Fibroblast of the aortic adventitia (primary cell): ENCODE measurements at regions not wholly inside any gene's neighbourhood (a gene's known extent, or its start where the extent isn't known, plus 50 kb on each side); places are given as distances from the start of the nearest gene placed in this dataset.

Experiments used
- DNase-seq: peaks from one replicate; pipeline ENCODE4 v3.0.0-alpha.2; 2010; ENCODE audit warnings: low read depth
- H3K4me3 ChIP-seq: 2 replicates; pipeline ENCODE4 v1.5.1; 2011; ENCODE audit warnings: low read depth, mild to moderate bottlenecking, control low read depth, low read length, moderate library complexity
- TF ChIP-seq, protein P1 (sequence below): IDR thresholded peaks from 2 replicates; pipeline ENCODE4 v1.5.1; 2011; ENCODE audit warnings: mild to moderate bottlenecking, low read length, control low read depth, inconsistent platforms; ENCODE audit not compliant: insufficient read depth

DNA sequence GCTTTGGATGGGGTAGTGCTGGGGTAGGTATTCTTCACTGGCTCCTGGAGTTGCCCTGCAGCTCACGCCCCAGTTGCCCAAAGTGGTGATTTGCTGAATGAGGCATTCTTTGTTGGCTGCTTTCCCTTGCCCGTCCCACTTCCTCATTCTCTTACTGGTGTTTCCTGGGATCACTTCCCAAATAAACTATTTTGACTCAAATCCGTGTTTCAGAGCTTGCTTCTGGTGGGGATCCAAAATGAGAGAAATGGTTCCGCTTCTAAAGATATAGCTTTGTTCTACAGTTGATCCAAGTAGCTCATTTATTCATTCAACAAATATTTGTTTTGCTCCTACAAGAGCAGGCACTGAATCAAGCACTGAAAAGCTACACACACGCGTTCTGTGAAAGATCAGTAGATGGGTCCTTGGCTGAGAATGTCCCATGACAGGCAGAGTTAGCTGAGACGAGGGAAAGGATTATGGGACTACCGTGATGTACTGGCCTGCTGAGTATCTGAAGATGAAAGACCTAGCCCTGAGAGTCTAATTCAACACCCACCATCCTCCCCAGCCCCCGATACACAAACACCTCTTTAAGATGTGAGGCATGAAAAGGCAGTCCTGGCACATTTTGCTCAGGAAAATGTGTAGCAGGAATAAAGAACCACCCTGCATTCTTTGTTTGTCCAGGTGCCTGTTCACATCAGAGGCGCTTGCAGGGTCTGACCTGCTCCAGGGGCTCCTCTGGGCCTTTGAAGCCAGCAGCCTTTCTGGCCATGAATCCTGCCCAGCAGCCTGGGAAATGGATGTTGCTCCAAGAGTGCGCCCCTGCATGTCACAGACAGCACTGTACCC is 143.1 kb upstream of the RANBP3L start:
- DNase-seq: peak; percentile 88
- peak overlapping the region; percentile 9 for H3K4me3 ChIP-seq
- TF ChIP-seq, protein P1, sequence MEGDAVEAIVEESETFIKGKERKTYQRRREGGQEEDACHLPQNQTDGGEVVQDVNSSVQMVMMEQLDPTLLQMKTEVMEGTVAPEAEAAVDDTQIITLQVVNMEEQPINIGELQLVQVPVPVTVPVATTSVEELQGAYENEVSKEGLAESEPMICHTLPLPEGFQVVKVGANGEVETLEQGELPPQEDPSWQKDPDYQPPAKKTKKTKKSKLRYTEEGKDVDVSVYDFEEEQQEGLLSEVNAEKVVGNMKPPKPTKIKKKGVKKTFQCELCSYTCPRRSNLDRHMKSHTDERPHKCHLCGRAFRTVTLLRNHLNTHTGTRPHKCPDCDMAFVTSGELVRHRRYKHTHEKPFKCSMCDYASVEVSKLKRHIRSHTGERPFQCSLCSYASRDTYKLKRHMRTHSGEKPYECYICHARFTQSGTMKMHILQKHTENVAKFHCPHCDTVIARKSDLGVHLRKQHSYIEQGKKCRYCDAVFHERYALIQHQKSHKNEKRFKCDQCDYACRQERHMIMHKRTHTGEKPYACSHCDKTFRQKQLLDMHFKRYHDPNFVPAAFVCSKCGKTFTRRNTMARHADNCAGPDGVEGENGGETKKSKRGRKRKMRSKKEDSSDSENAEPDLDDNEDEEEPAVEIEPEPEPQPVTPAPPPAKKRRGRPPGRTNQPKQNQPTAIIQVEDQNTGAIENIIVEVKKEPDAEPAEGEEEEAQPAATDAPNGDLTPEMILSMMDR: no peak

DNA sequence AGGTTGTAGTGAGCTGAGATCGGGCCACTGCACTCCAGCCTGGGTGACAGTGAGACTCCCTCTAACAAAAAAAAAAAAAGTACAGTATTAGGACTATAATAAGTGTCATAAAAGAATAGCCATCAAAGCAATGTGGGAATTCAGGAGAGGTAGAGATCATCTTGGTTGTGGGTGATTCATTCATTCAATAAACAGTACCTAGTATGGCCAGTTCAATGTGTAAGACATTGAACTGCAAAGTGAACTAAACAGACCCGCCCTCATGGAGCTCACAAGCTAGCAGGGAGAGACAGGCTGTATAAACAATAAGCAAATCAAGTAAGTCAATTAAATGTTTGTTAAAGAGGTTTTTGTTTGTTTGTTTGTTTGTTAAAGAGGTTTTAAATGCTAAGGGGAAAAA is 146.1 kb upstream of the RANBP3L start:
- H3K4me3 ChIP-seq: no peak overlapping the region

DNA sequence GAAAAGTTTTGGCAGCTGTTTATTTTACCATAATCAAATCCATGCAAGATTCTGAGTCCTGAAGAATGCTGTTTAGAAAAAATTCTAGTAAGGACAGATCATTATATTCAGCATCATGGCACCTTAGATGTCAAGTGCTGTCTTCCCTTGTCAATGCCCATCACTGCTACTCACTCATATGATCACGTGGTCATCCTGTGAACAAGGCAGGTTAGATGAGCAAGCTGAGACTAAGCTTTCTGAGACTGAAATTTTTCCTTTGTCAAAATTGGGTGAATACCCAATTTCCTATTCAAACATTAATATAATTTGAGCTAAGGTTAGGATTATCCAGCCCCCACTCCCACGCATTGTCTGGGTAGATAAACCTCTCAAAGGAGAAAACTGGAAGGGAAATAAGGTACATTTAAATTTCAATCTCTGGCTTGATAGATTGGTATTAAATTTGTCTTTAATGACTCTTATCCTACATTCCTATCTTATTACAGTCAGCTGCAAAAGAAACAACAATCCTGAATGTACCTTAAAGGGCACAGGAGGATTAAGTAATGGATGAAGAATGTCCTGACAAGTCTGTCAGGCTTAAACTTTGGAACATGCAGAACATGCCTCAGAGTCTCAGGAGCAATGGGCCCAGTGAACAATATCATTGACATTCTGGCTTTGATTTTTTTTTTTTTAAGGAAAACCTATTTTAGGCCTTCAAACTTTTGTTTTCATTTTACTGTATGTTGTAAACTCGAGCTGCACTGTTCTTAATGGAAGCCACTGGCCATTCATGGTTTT is 148.7 kb upstream of the RANBP3L start:
- no peak overlapping the region for H3K4me3 ChIP-seq
- TF ChIP-seq, protein P1: no peak
- DNase-seq: peak; percentile 20

More for the DNA sequence above, 146.1 kb upstream of the RANBP3L start:
- TF ChIP-seq, protein P1: no peak
- DNase-seq: no peak

DNA sequence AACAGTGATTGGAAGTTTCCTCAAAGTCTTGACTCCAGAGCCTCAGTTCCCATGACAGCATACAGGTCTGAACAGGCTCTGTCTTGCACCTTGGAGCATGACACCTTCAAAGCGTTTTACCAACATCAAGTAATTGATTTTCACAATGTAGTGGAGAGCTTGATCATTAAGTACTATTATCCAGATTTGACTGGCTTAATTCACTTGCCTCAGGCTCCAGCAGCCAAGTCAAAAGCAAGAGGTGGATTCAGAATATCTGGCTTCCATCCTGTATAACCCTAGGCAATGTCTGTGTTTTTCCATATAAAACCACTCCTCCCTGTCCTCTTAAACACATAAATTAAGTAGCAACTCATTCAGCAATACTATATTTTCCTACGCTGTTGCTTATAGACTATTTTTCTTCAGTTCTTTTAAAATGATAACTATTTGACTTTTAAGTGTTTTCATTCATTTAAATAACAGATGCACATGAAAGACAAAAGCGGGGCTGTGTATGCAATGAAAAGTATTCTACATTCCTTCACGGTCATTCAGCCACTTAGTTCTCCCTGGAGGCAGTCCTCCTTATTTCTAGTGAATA is 150.8 kb upstream of the RANBP3L start:
- no peak overlapping the region for H3K4me3 ChIP-seq
- no peak for DNase-seq
- TF ChIP-seq, protein P1: no peak

DNA sequence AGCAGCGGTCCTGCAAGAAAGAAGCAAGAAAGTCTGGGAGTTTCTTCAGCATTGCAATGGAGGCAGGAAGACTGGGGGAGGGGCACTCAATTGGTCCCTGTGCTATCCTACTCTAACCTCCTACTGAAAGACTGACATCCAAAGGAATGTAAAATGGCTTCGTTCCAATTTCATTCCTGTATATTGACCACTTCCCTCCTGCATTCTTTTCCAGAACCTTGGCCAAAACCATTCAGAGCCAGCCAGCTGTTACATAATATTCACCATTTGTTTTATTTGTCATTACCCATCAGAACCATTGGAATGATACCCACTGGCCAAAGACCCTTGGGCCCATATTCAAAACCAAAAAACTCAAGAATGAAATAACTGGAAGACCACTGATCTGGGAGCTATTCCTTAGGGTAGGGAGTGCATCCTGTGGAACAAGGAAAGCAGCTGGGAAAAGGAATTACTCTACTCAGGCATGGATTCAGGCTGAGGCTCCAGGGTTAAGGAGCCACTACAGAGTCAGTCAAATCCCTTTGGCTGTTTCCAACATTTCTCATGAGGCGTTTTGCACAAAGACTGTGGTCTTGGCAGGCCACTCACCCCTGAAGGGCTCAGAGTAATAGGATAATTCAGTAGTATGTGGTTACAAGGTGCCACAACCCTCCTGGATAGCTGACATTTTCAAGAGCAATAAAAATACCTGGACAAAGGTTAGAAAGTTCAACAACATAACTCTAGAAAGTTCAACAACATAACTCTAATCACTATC is 148.7 kb upstream of the SLC1A3 start:
- DNase-seq: peak; percentile 83
- TF ChIP-seq, protein P1: no peak
- no peak overlapping the region for H3K4me3 ChIP-seq

DNA sequence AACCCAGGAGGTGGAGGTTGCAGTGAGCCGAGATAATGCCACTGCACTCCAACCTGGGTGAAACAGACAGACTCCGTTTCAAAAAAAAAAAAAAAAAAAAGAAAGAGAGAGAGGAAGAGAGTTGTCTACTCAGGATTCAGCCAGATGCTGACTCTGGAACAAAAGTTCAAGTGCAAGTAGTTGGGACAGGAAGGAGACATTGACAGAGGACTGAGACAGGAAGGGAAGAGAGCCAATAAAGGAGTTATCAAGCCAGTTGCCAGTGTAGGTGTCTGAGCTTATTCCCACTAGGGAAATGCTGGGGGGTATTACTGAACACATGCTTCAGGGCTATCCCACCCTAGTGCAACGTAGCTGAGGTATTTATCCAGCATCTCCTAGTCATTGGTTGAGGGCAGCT is 147.7 kb upstream of the SLC1A3 start:
- H3K4me3 ChIP-seq: no peak overlapping the region
- TF ChIP-seq, protein P1: no peak
- no peak for DNase-seq
